ENCODE measurements at regions not wholly inside any gene's neighbourhood (a gene's known extent, or its start where the extent isn't known, plus 50 kb on each side); places are given as distances from the start of the nearest gene placed in this dataset.
A peak's percentile ranks its signal among the peaks of the same experiment; 100 is the strongest.

DNA sequence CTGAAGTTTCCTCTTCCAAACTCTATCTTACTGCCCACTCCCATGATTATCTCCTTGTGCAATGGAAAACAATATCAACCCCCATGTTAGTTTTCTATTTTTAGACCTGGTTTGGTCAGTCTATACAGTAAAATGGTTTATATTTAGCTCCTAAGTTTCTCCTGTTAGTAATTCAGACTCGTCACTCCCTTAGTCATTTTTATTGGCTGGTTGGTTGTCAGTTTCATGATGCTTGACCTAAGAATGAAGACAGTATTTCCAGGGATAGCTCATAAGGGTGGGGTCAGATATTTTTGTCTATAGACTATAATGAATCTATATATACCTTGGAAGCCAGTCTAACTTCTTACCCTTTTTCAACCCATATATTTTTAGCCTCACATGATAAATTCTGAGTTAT, 61.4 kb upstream of the NEUROD1 start:
- TF ChIP-seq EZH2 (IDR thresholded peaks at IDR 0.05; ENCODE audit: low read length, missing control alignments): no peak
- TF ChIP-seq CTCF (conservative IDR thresholded peaks at IDR 0.05 in 1 of 2, IDR thresholded peaks at IDR 0.05 in 1 of 2; ENCODE audit: low read depth in 1 of 2, low read length in 2 of 2): no peak
- Histone ChIP-seq H3K4me2 (ENCODE audit: extremely low read depth, insufficient read depth, low read length) (no peak overlapping the region), H3K36me3 (ENCODE audit: control insufficient read depth, insufficient read depth, low read length) (no peaks in the 10 kb centered on the region), H3K79me2 (ENCODE audit: control insufficient read depth, insufficient read depth, low read length) (no peaks in the 10 kb centered on the region), H4K20me1 (ENCODE audit: control insufficient read depth, extremely low read depth, insufficient read depth, low read length) (no peaks in the 10 kb centered on the region), H3K4me3 (replicated peaks in 1 of 4; ENCODE audit: control extremely low read depth in 1 of 4, insufficient read depth in 1 of 4, low read depth in 3 of 4, low read length in 4 of 4) (no peak overlapping the region), H3K9ac (ENCODE audit: insufficient read depth, low read length) (no peak overlapping the region), H3K9me3 (ENCODE audit: control insufficient read depth, insufficient read depth, low read depth, low read length) (no peaks in the 10 kb centered on the region), H3K27me3 (ENCODE audit: control insufficient read depth, insufficient read depth, low read length) (no peaks in the 10 kb centered on the region), H3K4me1 (ENCODE audit: control insufficient read depth, extremely low read depth, insufficient read depth, low read length) (peaks cover 7% of the 10 kb centered on the region), H3K27ac (ENCODE audit: insufficient read depth, low read length) (no peak overlapping the region), H2AFZ (ENCODE audit: low read length) (no peak overlapping the region)
- DNase-seq (ENCODE audit: low read depth in 2 of 2): peak; percentile 9 to 47

DNA sequence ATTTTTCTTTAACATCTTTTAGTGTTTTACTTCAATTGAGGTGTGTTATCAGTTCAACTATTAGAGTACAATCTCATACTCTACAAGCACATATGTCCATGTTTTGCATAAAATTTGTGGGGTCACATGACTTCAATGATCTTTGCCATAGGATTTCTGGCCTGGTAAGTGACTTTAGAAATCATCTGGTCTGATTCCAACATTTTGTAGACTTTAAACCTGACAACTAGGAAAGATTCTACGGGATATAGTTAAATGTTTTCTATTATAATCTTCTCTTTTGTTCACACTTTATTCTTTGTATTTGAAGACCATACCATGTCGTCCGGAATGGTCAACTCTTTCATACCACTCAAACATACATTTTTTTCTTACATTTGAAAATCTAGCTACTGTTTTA, 62.0 kb upstream of the NEUROD1 start:
- peak in 1 of 2 donors; percentile 12 for DNase-seq (ENCODE audit: low read depth in 2 of 2)
- Histone ChIP-seq H3K4me3 (replicated peaks in 1 of 4; ENCODE audit: control extremely low read depth in 1 of 4, insufficient read depth in 1 of 4, low read depth in 3 of 4, low read length in 4 of 4) (no peak overlapping the region), H3K27me3 (ENCODE audit: control insufficient read depth, insufficient read depth, low read length) (no peaks in the 10 kb centered on the region), H3K9ac (ENCODE audit: insufficient read depth, low read length) (no peak overlapping the region), H3K27ac (ENCODE audit: insufficient read depth, low read length) (no peak overlapping the region), H4K20me1 (ENCODE audit: control insufficient read depth, extremely low read depth, insufficient read depth, low read length) (no peaks in the 10 kb centered on the region), H2AFZ (ENCODE audit: low read length) (no peak overlapping the region), H3K4me1 (ENCODE audit: control insufficient read depth, extremely low read depth, insufficient read depth, low read length) (peaks cover 7% of the 10 kb centered on the region), H3K36me3 (ENCODE audit: control insufficient read depth, insufficient read depth, low read length) (no peaks in the 10 kb centered on the region), H3K9me3 (ENCODE audit: control insufficient read depth, insufficient read depth, low read depth, low read length) (no peaks in the 10 kb centered on the region), H3K79me2 (ENCODE audit: control insufficient read depth, insufficient read depth, low read length) (no peaks in the 10 kb centered on the region), H3K4me2 (ENCODE audit: extremely low read depth, insufficient read depth, low read length) (no peak overlapping the region)
- TF ChIP-seq CTCF (conservative IDR thresholded peaks at IDR 0.05 in 1 of 2, IDR thresholded peaks at IDR 0.05 in 1 of 2; ENCODE audit: low read depth in 1 of 2, low read length in 2 of 2) (no peak), EZH2 (IDR thresholded peaks at IDR 0.05; ENCODE audit: low read length, missing control alignments) (no peak)

DNA sequence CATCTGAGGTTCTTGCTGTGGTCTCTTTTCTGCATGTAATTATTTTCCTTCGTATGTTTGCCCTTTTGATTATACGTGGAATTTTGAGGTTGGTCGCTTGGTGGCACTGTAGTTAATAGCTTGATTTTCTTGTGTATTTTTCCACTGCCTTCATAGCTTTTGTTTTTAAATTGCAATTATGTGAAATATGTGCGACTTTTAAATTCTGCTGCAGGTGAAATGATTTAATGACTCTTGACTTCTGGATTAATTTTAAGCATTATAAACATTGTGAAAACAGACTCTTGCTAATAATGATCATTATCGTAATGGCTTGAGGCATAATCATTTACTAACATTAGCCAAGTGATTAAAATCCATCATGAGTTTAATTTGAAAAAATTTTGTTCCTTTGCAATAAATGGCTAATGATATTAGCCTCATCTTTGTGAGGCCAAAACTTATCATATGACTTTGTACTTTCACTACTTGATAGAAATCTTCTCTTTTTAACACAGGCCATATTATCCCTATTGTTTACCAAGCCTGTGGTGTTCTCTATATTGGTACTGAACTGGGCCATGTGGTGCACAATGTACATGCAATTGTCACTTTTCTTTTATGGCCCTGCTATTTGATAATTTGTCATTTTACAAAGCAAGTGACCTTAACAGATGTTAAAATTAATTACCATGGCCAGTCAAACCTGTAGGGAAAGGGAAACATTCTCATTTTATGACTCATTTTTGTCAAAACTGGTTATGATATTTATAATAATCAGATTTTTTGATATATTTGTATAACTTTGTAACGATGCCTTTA, 62.8 kb upstream of the NEUROD1 start:
- DNase-seq (ENCODE audit: low read depth in 2 of 2): peak; percentile 62 to 80
- H3K27me3 ChIP-seq (ENCODE audit: control insufficient read depth, insufficient read depth, low read length): no peaks in the 10 kb centered on the region
- no peaks in the 10 kb centered on the region for H3K9me3 ChIP-seq (ENCODE audit: control insufficient read depth, insufficient read depth, low read depth, low read length)
- H3K27ac ChIP-seq (ENCODE audit: insufficient read depth, low read length): no peak overlapping the region
- H3K9ac ChIP-seq (ENCODE audit: insufficient read depth, low read length): no peak overlapping the region
- no peak overlapping the region for H3K4me2 ChIP-seq (ENCODE audit: extremely low read depth, insufficient read depth, low read length)
- H4K20me1 ChIP-seq (ENCODE audit: control insufficient read depth, extremely low read depth, insufficient read depth, low read length): no peaks in the 10 kb centered on the region
- H2AFZ ChIP-seq (ENCODE audit: low read length): peak overlapping the region; percentile 27
- H3K4me1 ChIP-seq (ENCODE audit: control insufficient read depth, extremely low read depth, insufficient read depth, low read length): peaks cover 7% of the 10 kb centered on the region
- TF ChIP-seq CTCF (conservative IDR thresholded peaks at IDR 0.05 in 1 of 2, IDR thresholded peaks at IDR 0.05 in 1 of 2; ENCODE audit: low read depth in 1 of 2, low read length in 2 of 2) (peak; percentile 57 to 63), EZH2 (IDR thresholded peaks at IDR 0.05; ENCODE audit: low read length, missing control alignments) (no peak)
- H3K4me3 ChIP-seq (replicated peaks in 1 of 4; ENCODE audit: control extremely low read depth in 1 of 4, insufficient read depth in 1 of 4, low read depth in 3 of 4, low read length in 4 of 4): no peak overlapping the region
- no peaks in the 10 kb centered on the region for H3K36me3 ChIP-seq (ENCODE audit: control insufficient read depth, insufficient read depth, low read length)
- H3K79me2 ChIP-seq (ENCODE audit: control insufficient read depth, insufficient read depth, low read length): no peaks in the 10 kb centered on the region

Measured in fibroblast of lung (primary cell).